SK-N-SH treated with all-trans-retinoic acid at 6 μM for 48 hours (cell line): ENCODE measurements at regions not wholly inside any gene's neighbourhood (a gene's known extent, or its start where the extent isn't known, plus 50 kb on each side); places are given as distances from the start of the nearest gene placed in this dataset.

Experiments
- ATAC-seq: fragments of 200-7000 bp; cut with Tn5 transposase; 3 replicates; pipeline ENCODE4 v1.9.1; 2020; ENCODE audit warnings: mild to moderate bottlenecking, moderate library complexity
- ARNTL ChIP-seq: fragments of 450-650 bp; formaldehyde crosslinking; IDR thresholded peaks from 2 replicates; pipeline ENCODE4 v1.5.0; 2020; ENCODE audit warnings: low read depth, mild to moderate bottlenecking, moderate library complexity, borderline replicate concordance
- BACH2 ChIP-seq: fragments of 250-450 bp; sonication (Bioruptor Pico); IDR thresholded peaks from 2 replicates; pipeline ENCODE4 v1.9.0; 2021; ENCODE audit warnings: mild to moderate bottlenecking, borderline replicate concordance
- ESRRG ChIP-seq: fragments of 250-450 bp; sonication (Bioruptor Pico); IDR thresholded peaks from 2 replicates; pipeline ENCODE4 v1.6.1; 2021; ENCODE audit warnings: mild to moderate bottlenecking
- GLIS3 ChIP-seq: fragments of 250-450 bp; sonication (Bioruptor Pico); IDR thresholded peaks from 2 replicates; pipeline ENCODE4 v1.5.0; 2020; ENCODE audit warnings: mild to moderate bottlenecking, moderate library complexity
- OSR1 ChIP-seq: fragments of 250-450 bp; sonication (Bioruptor Pico); IDR thresholded peaks from 2 replicates; pipeline ENCODE4 v1.8.0; 2022; ENCODE audit warnings: moderate library complexity, mild to moderate bottlenecking, inconsistent platforms
- PPARA ChIP-seq: fragments of 250-450 bp; sonication (Bioruptor Pico); IDR thresholded peaks from 2 replicates; pipeline ENCODE4 v1.5.0; 2020; ENCODE audit warnings: mild to moderate bottlenecking, borderline replicate concordance
- SNAI2 ChIP-seq: fragments of 250-450 bp; sonication (Bioruptor Pico); IDR thresholded peaks from 2 replicates; pipeline ENCODE4 v1.5.0; 2020; ENCODE audit warnings: mild to moderate bottlenecking, moderate library complexity
- TCF4 ChIP-seq: fragments of 250-450 bp; sonication (Bioruptor Pico); IDR thresholded peaks from 2 replicates; pipeline ENCODE4 v1.8.0; 2021; ENCODE audit warnings: mild to moderate bottlenecking, moderate library complexity, borderline replicate concordance
- ZC3H10 ChIP-seq: fragments of 250-450 bp; sonication (Bioruptor Pico); IDR thresholded peaks from 2 replicates; pipeline ENCODE4 v1.5.1; 2021; ENCODE audit warnings: mild to moderate bottlenecking, moderate library complexity
- ZFP3 ChIP-seq: fragments of 250-450 bp; sonication (Bioruptor Pico); IDR thresholded peaks from 2 replicates; pipeline ENCODE4 v1.5.0; 2020; ENCODE audit warnings: mild to moderate bottlenecking, moderate library complexity
- ZFP30 ChIP-seq: fragments of 450-650 bp; formaldehyde crosslinking; IDR thresholded peaks from 2 replicates; pipeline ENCODE4 v1.5.0; 2022; ENCODE audit warnings: mild to moderate bottlenecking, moderate library complexity
- ZNF565 ChIP-seq: fragments of 450-650 bp; formaldehyde crosslinking; conservative IDR thresholded peaks from 2 replicates; pipeline ENCODE4 v1.5.0; 2020; ENCODE audit warnings: low read depth, mild to moderate bottlenecking, moderate library complexity
- ZNF70 ChIP-seq: fragments of 450-650 bp; formaldehyde crosslinking; IDR thresholded peaks from 2 replicates; pipeline ENCODE4 v1.5.0; 2020; ENCODE audit warnings: mild to moderate bottlenecking, moderate library complexity
- ZNF8 ChIP-seq: fragments of 450-650 bp; formaldehyde crosslinking; IDR thresholded peaks from 2 replicates; pipeline ENCODE4 v1.5.0; 2020; ENCODE audit warnings: mild to moderate bottlenecking, moderate library complexity
- TF ChIP-seq, protein P1 (sequence below): fragments of 250-450 bp; sonication (Bioruptor Pico); IDR thresholded peaks from 2 replicates; pipeline ENCODE4 v1.5.0; 2020; ENCODE audit warnings: mild to moderate bottlenecking, moderate library complexity
- TF ChIP-seq, protein P2 (sequence below): fragments of 250-450 bp; sonication (Bioruptor Pico); IDR thresholded peaks from 2 replicates; pipeline ENCODE4 v1.5.1; 2020; ENCODE audit warnings: low read depth, mild to moderate bottlenecking, moderate library complexity
- TF ChIP-seq, protein P3 (sequence below): fragments of 250-450 bp; sonication (Bioruptor Pico); IDR thresholded peaks from 2 replicates; pipeline ENCODE4 v1.8.0; 2021; ENCODE audit warnings: low read depth, mild to moderate bottlenecking, moderate library complexity, borderline replicate concordance
- TF ChIP-seq, protein P4 (sequence below): fragments of 250-450 bp; sonication (Bioruptor Pico); IDR thresholded peaks from 2 replicates; pipeline ENCODE4 v1.8.0; 2020; ENCODE audit warnings: mild to moderate bottlenecking, moderate library complexity, borderline replicate concordance
- TF ChIP-seq, protein P5 (sequence below): fragments of 250-450 bp; sonication (Bioruptor Pico); IDR thresholded peaks from 2 replicates; pipeline ENCODE4 v1.5.1; 2021; ENCODE audit warnings: mild to moderate bottlenecking, moderate library complexity

DNA sequence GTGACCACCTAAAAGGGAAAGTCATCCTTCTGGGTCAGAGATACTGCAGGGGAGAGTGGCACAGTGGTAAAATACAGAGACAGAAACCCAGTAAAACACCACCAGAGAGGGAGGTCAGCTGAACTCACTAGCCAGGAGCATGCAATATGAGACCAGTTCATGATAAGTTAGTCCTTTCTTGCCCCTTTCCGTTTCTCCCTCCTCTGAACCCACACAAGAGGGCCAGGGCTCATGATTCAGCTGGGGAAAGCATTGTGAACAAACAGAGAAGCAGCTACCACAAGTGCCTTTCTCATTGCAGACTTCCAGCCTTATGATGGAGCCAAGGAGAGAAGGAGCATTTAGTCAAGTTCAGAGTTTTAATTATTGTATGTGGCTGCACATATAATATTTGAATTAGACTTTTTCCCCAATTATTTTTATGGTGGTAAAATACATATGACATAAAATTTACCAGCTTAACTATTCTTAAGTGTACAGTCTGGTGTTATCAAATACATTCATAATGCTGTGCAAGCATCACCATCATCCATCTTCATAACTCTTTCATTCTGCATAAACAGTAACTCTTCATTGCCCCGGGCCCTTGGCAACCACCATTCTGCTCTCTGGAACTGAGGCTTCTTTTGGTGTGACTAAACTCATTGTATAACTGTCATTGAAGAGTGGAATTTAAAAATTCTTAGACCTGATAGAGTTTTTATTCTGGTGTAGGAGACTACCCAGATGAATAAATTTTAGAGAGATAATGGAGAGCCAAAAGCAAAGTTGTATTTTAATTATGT lies 114.6 kb downstream of the DDIT4L start (continued):
- TF ChIP-seq, protein P1, sequence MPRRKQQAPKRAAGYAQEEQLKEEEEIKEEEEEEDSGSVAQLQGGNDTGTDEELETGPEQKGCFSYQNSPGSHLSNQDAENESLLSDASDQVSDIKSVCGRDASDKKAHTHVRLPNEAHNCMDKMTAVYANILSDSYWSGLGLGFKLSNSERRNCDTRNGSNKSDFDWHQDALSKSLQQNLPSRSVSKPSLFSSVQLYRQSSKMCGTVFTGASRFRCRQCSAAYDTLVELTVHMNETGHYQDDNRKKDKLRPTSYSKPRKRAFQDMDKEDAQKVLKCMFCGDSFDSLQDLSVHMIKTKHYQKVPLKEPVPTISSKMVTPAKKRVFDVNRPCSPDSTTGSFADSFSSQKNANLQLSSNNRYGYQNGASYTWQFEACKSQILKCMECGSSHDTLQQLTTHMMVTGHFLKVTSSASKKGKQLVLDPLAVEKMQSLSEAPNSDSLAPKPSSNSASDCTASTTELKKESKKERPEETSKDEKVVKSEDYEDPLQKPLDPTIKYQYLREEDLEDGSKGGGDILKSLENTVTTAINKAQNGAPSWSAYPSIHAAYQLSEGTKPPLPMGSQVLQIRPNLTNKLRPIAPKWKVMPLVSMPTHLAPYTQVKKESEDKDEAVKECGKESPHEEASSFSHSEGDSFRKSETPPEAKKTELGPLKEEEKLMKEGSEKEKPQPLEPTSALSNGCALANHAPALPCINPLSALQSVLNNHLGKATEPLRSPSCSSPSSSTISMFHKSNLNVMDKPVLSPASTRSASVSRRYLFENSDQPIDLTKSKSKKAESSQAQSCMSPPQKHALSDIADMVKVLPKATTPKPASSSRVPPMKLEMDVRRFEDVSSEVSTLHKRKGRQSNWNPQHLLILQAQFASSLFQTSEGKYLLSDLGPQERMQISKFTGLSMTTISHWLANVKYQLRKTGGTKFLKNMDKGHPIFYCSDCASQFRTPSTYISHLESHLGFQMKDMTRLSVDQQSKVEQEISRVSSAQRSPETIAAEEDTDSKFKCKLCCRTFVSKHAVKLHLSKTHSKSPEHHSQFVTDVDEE (CRISPR knock-in tag), result no peak
- TF ChIP-seq SNAI2 (CRISPR knock-in tag), result no peak
- TF ChIP-seq, protein P2, sequence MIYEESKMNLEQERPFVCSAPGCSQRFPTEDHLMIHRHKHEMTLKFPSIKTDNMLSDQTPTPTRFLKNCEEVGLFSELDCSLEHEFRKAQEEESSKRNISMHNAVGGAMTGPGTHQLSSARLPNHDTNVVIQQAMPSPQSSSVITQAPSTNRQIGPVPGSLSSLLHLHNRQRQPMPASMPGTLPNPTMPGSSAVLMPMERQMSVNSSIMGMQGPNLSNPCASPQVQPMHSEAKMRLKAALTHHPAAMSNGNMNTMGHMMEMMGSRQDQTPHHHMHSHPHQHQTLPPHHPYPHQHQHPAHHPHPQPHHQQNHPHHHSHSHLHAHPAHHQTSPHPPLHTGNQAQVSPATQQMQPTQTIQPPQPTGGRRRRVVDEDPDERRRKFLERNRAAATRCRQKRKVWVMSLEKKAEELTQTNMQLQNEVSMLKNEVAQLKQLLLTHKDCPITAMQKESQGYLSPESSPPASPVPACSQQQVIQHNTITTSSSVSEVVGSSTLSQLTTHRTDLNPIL (CRISPR knock-in tag), result no peak

DNA sequence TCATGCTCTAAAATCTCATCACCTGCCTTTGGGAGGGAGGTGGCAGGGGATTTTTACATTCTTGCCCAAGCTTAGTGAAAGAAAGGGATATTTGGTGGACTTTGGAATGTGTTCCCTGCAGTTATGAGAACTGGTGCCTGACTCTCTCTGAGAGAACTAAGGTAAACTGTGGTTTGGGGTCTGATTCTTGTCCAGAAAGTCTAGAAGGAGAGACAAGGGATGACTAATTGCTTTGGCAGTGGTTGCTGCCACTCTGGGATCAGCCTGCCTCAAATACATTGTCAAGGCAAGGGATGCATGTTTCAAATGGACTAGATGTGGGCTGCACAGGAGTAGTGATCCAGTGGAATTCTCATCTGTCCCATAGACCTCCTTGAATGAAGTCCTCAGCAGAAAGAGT lies 115.2 kb downstream of the DDIT4L start:
- no peak for ATAC-seq
- TF ChIP-seq ZC3H10 (no peak), ZFP3 (CRISPR knock-in tag) (no peak), BACH2 (CRISPR knock-in tag) (no peak), ESRRG (CRISPR knock-in tag) (no peak), ARNTL (no peak), TCF4 (no peak), ZNF565 (CRISPR knock-in tag) (no peak), ZFP30 (CRISPR knock-in tag) (no peak), ZNF8 (no peak)
- TF ChIP-seq, protein P3, sequence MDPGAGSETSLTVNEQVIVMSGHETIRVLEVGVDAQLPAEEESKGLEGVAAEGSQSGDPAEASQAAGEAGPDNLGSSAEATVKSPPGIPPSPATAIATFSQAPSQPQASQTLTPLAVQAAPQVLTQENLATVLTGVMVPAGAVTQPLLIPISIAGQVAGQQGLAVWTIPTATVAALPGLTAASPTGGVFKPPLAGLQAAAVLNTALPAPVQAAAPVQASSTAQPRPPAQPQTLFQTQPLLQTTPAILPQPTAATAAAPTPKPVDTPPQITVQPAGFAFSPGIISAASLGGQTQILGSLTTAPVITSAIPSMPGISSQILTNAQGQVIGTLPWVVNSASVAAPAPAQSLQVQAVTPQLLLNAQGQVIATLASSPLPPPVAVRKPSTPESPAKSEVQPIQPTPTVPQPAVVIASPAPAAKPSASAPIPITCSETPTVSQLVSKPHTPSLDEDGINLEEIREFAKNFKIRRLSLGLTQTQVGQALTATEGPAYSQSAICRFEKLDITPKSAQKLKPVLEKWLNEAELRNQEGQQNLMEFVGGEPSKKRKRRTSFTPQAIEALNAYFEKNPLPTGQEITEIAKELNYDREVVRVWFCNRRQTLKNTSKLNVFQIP, result no peak
- TF ChIP-seq, protein P4, sequence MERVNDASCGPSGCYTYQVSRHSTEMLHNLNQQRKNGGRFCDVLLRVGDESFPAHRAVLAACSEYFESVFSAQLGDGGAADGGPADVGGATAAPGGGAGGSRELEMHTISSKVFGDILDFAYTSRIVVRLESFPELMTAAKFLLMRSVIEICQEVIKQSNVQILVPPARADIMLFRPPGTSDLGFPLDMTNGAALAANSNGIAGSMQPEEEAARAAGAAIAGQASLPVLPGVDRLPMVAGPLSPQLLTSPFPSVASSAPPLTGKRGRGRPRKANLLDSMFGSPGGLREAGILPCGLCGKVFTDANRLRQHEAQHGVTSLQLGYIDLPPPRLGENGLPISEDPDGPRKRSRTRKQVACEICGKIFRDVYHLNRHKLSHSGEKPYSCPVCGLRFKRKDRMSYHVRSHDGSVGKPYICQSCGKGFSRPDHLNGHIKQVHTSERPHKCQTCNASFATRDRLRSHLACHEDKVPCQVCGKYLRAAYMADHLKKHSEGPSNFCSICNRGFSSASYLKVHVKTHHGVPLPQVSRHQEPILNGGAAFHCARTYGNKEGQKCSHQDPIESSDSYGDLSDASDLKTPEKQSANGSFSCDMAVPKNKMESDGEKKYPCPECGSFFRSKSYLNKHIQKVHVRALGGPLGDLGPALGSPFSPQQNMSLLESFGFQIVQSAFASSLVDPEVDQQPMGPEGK (CRISPR knock-in tag), result no peak
- TF ChIP-seq, protein P2 (CRISPR knock-in tag), result no peak
- TF ChIP-seq, protein P1 (CRISPR knock-in tag), result no peak

DNA sequence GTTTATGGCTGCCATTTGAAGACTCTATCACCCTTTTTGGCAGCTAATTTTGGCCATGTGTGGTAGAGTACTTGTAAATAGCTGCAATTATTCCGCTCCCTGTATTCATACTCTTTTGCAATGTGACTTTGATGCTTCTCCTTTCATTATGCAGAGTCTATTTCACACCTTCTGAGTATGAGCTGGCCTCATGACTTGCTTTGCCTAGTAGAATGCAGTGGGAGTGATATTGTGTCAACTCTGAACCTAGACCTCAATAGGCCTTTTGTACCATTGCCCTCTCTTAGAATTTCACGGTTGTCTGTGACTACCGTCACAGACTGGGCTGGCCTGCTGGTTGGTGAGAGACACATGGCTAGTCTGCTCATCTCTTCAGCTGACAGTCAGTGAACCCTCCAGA lies 118.8 kb downstream of the DDIT4L start:
- ATAC-seq, result no peak
- no peak for TF ChIP-seq ESRRG (CRISPR knock-in tag)
- no peak for TF ChIP-seq GLIS3 (CRISPR knock-in tag)
- TF ChIP-seq, protein P5, sequence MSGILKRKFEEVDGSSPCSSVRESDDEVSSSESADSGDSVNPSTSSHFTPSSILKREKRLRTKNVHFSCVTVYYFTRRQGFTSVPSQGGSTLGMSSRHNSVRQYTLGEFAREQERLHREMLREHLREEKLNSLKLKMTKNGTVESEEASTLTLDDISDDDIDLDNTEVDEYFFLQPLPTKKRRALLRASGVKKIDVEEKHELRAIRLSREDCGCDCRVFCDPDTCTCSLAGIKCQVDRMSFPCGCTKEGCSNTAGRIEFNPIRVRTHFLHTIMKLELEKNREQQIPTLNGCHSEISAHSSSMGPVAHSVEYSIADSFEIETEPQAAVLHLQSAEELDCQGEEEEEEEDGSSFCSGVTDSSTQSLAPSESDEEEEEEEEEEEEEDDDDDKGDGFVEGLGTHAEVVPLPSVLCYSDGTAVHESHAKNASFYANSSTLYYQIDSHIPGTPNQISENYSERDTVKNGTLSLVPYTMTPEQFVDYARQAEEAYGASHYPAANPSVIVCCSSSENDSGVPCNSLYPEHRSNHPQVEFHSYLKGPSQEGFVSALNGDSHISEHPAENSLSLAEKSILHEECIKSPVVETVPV, result no peak
- TF ChIP-seq ZNF565 (CRISPR knock-in tag), result no peak
- no peak for TF ChIP-seq ZFP3 (CRISPR knock-in tag)
- TF ChIP-seq, protein P2 (CRISPR knock-in tag), result no peak
- TF ChIP-seq, protein P4 (CRISPR knock-in tag), result no peak
- TF ChIP-seq ZFP30 (CRISPR knock-in tag), result no peak
- TF ChIP-seq ZNF70 (CRISPR knock-in tag), result no peak
- no peak for TF ChIP-seq SNAI2 (CRISPR knock-in tag)
- no peak for TF ChIP-seq ZNF8
- TF ChIP-seq ZC3H10, result no peak
- no peak for TF ChIP-seq OSR1 (CRISPR knock-in tag)
- no peak for TF ChIP-seq PPARA (CRISPR knock-in tag)
